ENCODE measurements at regions not wholly inside any gene's neighbourhood (a gene's known extent, or its start where the extent isn't known, plus 50 kb on each side); places are given as distances from the start of the nearest gene placed in this dataset.

DNA sequence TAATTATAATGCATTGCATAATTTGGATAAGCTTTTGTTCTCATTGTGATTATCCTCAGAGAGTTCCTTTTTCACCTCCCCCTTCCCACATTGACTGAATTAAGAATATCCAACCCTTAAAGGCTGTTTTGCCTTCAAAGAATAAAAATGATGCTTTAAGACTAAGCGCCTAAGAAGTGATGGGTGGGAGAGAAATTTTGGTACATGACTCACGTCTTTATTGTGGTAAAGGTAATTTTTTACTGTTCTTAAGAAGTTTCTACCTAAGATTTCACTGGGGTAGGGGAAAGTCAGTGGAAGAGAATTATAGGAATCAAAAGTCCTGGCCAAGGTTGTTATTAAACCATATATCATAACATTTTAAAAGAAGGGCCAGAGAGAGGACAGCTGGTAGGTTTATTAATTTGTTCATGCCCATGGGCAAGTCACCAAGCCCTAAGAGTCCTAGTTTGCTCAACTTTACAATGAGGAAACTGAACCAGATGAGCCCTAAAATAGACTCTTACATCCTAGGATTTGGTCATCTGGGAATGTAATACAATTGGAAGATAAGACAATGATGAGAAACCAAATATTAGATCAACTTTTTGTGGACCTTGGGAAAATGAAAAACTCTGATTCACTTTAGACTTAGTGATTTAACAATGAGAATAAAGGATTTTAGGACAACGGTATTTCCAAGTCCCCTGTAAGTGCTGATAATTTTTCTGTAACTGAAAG, 101.1 kb upstream of the RASGRP1 start:
- TF ChIP-seq, protein P1, sequence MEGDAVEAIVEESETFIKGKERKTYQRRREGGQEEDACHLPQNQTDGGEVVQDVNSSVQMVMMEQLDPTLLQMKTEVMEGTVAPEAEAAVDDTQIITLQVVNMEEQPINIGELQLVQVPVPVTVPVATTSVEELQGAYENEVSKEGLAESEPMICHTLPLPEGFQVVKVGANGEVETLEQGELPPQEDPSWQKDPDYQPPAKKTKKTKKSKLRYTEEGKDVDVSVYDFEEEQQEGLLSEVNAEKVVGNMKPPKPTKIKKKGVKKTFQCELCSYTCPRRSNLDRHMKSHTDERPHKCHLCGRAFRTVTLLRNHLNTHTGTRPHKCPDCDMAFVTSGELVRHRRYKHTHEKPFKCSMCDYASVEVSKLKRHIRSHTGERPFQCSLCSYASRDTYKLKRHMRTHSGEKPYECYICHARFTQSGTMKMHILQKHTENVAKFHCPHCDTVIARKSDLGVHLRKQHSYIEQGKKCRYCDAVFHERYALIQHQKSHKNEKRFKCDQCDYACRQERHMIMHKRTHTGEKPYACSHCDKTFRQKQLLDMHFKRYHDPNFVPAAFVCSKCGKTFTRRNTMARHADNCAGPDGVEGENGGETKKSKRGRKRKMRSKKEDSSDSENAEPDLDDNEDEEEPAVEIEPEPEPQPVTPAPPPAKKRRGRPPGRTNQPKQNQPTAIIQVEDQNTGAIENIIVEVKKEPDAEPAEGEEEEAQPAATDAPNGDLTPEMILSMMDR (IDR thresholded peaks at IDR 0.05), result no peak
- TF ChIP-seq POLR2A (IDR thresholded peaks at IDR 0.05), result no peak

Data from lower leg skin (tissue), 3 donors.